ENCODE measurements at regions not wholly inside any gene's neighbourhood (a gene's known extent, or its start where the extent isn't known, plus 50 kb on each side); places are given as distances from the start of the nearest gene placed in this dataset.
"Not testable (repeated sequence)": the region's sequence is repeated elsewhere in the genome, so short reads cannot be mapped to it uniquely, and the experiment has no call there.

- DNase-seq (ENCODE audit: low spot score); H3K9me2 ChIP-seq (replicated peaks; ENCODE audit: insufficient read depth); H3K79me2 ChIP-seq; H3K27me3 ChIP-seq; H3K9me3 ChIP-seq (ENCODE audit: low read depth); H2AFZ ChIP-seq; H3K36me3 ChIP-seq (replicated peaks; ENCODE audit: insufficient read depth, low read depth); H3K4me1 ChIP-seq (ENCODE audit: insufficient read depth); H3K27ac ChIP-seq; H3K4me3 ChIP-seq; H4K20me1 ChIP-seq (ENCODE audit: insufficient read depth, poor library complexity, severe bottlenecking); H3K4me2 ChIP-seq: not testable (repeated sequence)
- WGBS (ENCODE audit: low lambda C conversion rate, missing lambda C conversion rate): 83% methylated on average over 10 of the region's 10 CpGs
- peak; percentile 10 for TF ChIP-seq CTCF (IDR thresholded peaks at IDR 0.05; ENCODE audit: poor library complexity)
Observed at GRCh38 chr5:110005907-110006562, 316.3 kb downstream of the MAN2A1 start.

GRCh38 chr5:110007101-110007500 is 317.4 kb downstream of the MAN2A1 start:
- no peaks in the 10 kb centered on the region for H3K79me2 ChIP-seq
- H3K27me3 ChIP-seq: no peaks in the 10 kb centered on the region
- H3K9me3 ChIP-seq (ENCODE audit: low read depth): no peaks in the 10 kb centered on the region
- no peaks in the 10 kb centered on the region for H3K36me3 ChIP-seq (replicated peaks; ENCODE audit: insufficient read depth, low read depth)
- no peaks in the 10 kb centered on the region for H3K9me2 ChIP-seq (replicated peaks; ENCODE audit: insufficient read depth)
- DNase-seq (ENCODE audit: low spot score): no peak
- H4K20me1 ChIP-seq (ENCODE audit: insufficient read depth, poor library complexity, severe bottlenecking): no peaks in the 10 kb centered on the region
- no peaks in the 10 kb centered on the region for H3K4me1 ChIP-seq (ENCODE audit: insufficient read depth)
- H2AFZ ChIP-seq: no peak overlapping the region
- H3K27ac ChIP-seq: no peak overlapping the region
- no peak for TF ChIP-seq CTCF (IDR thresholded peaks at IDR 0.05; ENCODE audit: poor library complexity)
- no peak for TF ChIP-seq EZH2 (IDR thresholded peaks at IDR 0.05; ENCODE audit: borderline replicate concordance)
- no peak overlapping the region for H3K4me2 ChIP-seq
- no peak overlapping the region for H3K4me3 ChIP-seq

GRCh38 chr5:110008131-110008530 is 318.4 kb downstream of the MAN2A1 start:
- H3K4me2 ChIP-seq: no peak overlapping the region
- no peak overlapping the region for H2AFZ ChIP-seq
- H3K79me2 ChIP-seq: no peaks in the 10 kb centered on the region
- no peak overlapping the region for H3K27ac ChIP-seq
- no peaks in the 10 kb centered on the region for H3K4me1 ChIP-seq (ENCODE audit: insufficient read depth)
- no peaks in the 10 kb centered on the region for H4K20me1 ChIP-seq (ENCODE audit: insufficient read depth, poor library complexity, severe bottlenecking)
- no peaks in the 10 kb centered on the region for H3K27me3 ChIP-seq
- no peaks in the 10 kb centered on the region for H3K9me2 ChIP-seq (replicated peaks; ENCODE audit: insufficient read depth)
- no peaks in the 10 kb centered on the region for H3K9me3 ChIP-seq (ENCODE audit: low read depth)
- no peak for TF ChIP-seq EZH2phosphoT487 (IDR thresholded peaks at IDR 0.05; ENCODE audit: low read depth, severe bottlenecking, unreplicated experiment)
- TF ChIP-seq EZH2 (IDR thresholded peaks at IDR 0.05; ENCODE audit: borderline replicate concordance): no peak
- no peak for TF ChIP-seq CTCF (IDR thresholded peaks at IDR 0.05; ENCODE audit: poor library complexity)
- no peak overlapping the region for H3K4me3 ChIP-seq
- no peaks in the 10 kb centered on the region for H3K36me3 ChIP-seq (replicated peaks; ENCODE audit: insufficient read depth, low read depth)
- DNase-seq (ENCODE audit: low spot score): no peak
- 84% methylated on average over 4 of the region's 4 CpGs for WGBS (ENCODE audit: low lambda C conversion rate, missing lambda C conversion rate)

GRCh38 chr5:110012145-110012544 is 322.4 kb downstream of the MAN2A1 start:
- DNase-seq (ENCODE audit: low spot score): no peak
- Histone ChIP-seq H3K27me3 (no peaks in the 10 kb centered on the region), H3K4me3 (no peak overlapping the region), H3K4me1 (ENCODE audit: insufficient read depth) (no peaks in the 10 kb centered on the region), H2AFZ (no peak overlapping the region), H3K36me3 (replicated peaks; ENCODE audit: insufficient read depth, low read depth) (no peaks in the 10 kb centered on the region), H4K20me1 (ENCODE audit: insufficient read depth, poor library complexity, severe bottlenecking) (no peaks in the 10 kb centered on the region), H3K9me2 (replicated peaks; ENCODE audit: insufficient read depth) (no peaks in the 10 kb centered on the region), H3K4me2 (no peak overlapping the region), H3K27ac (no peak overlapping the region), H3K79me2 (no peaks in the 10 kb centered on the region), H3K9me3 (ENCODE audit: low read depth) (no peaks in the 10 kb centered on the region)
- TF ChIP-seq EZH2 (IDR thresholded peaks at IDR 0.05; ENCODE audit: borderline replicate concordance) (no peak), CTCF (IDR thresholded peaks at IDR 0.05; ENCODE audit: poor library complexity) (no peak), EZH2phosphoT487 (IDR thresholded peaks at IDR 0.05; ENCODE audit: low read depth, severe bottlenecking, unreplicated experiment) (no peak)
- 92% methylated on average over 1 of the region's 1 CpG for WGBS (ENCODE audit: low lambda C conversion rate, missing lambda C conversion rate)

Measured in hepatocyte (in vitro differentiated cells).